PC-9 (cell line): ENCODE measurements at regions not wholly inside any gene's neighbourhood (a gene's known extent, or its start where the extent isn't known, plus 50 kb on each side); places are given as distances from the start of the nearest gene placed in this dataset.

Experiments used
- EZH2 ChIP-seq: fragments of 200-600 bp; sonication (generic); IDR thresholded peaks from 2 replicates; pipeline ENCODE4 v1.8.0; 2017; ENCODE audit warnings: antibody characterized with exemption, low read depth
- TF ChIP-seq, protein P1 (sequence below): fragments of 200-600 bp; sonication (generic); conservative IDR thresholded peaks from 2 replicates; pipeline ENCODE4 v1.6.1; 2017; ENCODE audit warnings: mixed run types, antibody characterized with exemption, mild to moderate bottlenecking, moderate library complexity

DNA sequence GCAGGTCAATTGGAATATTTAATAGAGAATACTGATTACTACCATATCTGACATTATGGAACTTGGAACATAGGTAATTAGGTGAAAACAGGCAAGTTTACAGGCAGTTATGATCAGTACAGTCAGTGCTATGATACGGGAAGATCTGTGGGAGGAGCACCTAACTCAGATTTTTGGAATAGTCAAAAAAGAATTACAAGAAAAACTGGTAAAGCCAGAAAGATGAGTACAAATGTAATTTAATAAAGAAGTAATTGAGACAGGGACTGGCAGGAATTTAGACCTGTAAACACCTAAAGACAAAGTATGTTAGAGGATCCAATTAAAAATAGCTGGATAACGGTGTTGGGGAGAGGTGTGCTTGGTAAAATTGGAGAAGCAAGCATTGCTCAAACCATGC lies 206.5 kb upstream of the ANO5 start:
- TF ChIP-seq, protein P1, sequence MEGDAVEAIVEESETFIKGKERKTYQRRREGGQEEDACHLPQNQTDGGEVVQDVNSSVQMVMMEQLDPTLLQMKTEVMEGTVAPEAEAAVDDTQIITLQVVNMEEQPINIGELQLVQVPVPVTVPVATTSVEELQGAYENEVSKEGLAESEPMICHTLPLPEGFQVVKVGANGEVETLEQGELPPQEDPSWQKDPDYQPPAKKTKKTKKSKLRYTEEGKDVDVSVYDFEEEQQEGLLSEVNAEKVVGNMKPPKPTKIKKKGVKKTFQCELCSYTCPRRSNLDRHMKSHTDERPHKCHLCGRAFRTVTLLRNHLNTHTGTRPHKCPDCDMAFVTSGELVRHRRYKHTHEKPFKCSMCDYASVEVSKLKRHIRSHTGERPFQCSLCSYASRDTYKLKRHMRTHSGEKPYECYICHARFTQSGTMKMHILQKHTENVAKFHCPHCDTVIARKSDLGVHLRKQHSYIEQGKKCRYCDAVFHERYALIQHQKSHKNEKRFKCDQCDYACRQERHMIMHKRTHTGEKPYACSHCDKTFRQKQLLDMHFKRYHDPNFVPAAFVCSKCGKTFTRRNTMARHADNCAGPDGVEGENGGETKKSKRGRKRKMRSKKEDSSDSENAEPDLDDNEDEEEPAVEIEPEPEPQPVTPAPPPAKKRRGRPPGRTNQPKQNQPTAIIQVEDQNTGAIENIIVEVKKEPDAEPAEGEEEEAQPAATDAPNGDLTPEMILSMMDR: no peak
- no peak for TF ChIP-seq EZH2
